Mesothelial cell of epicardium (in vitro differentiated cells): ENCODE measurements at regions not wholly inside any gene's neighbourhood (a gene's known extent, or its start where the extent isn't known, plus 50 kb on each side); places are given as distances from the start of the nearest gene placed in this dataset.

ENCODE experiments used
- DNase-seq, 2 experiments: peaks; one replicate each; pipeline ENCODE4 v3.0.0; 2021; ENCODE audit warnings: low spot score in 2 of 2; ENCODE audit not compliant: unreplicated experiment in 2 of 2
- H3K27ac Mint-ChIP-seq: 2 replicates; pipeline ENCODE4 v1.8.0; 2021; ENCODE audit warnings: mixed read lengths
- H3K27me3 Mint-ChIP-seq: 2 replicates; pipeline ENCODE4 v1.8.0; 2021; ENCODE audit warnings: low read depth, mixed read lengths
- H3K36me3 Mint-ChIP-seq: 2 replicates; pipeline ENCODE4 v1.8.0; 2021; ENCODE audit warnings: mixed read lengths
- H3K4me1 Mint-ChIP-seq: 2 replicates; pipeline ENCODE4 v1.8.0; 2021; ENCODE audit warnings: mixed read lengths
- H3K4me3 Mint-ChIP-seq: 2 replicates; pipeline ENCODE4 v1.8.0; 2021; ENCODE audit warnings: mild to moderate bottlenecking, moderate library complexity, mixed read lengths
- H3K9me3 Mint-ChIP-seq: 2 replicates; pipeline ENCODE4 v1.8.0; 2021; ENCODE audit warnings: mixed read lengths
- CTCF ChIP-seq: fragments of 200-600 bp; sonication (generic); IDR thresholded peaks from one replicate; pipeline ENCODE4 v1.5.0; 2021; ENCODE audit warnings: antibody characterized with exemption; ENCODE audit not compliant: unreplicated experiment

- Mint-ChIP-seq H3K9me3 (no peaks in the 10 kb centered on the region), H3K36me3 (no peaks in the 10 kb centered on the region), H3K27me3 (peaks cover 28% of the 10 kb centered on the region), H3K4me1 (peaks cover 17% of the 10 kb centered on the region), H3K27ac (no peak overlapping the region), H3K4me3 (no peak overlapping the region)
- no peak for DNase-seq
- no peak for TF ChIP-seq CTCF
Observed at GRCh38 chr2:18820966-18821365, 231.6 kb upstream of the NT5C1B start.

- Mint-ChIP-seq H3K36me3 (no peaks in the 10 kb centered on the region), H3K9me3 (no peaks in the 10 kb centered on the region), H3K27me3 (peaks cover 18% of the 10 kb centered on the region), H3K27ac (no peak overlapping the region), H3K4me1 (peaks cover 17% of the 10 kb centered on the region), H3K4me3 (no peak overlapping the region)
- DNase-seq: no peak
- no peak for TF ChIP-seq CTCF
Observed at GRCh38 chr2:18819566-18819965, 230.2 kb upstream of the NT5C1B start.

GRCh38 chr2:18814387-18814786 is 225.0 kb upstream of the NT5C1B start:
- H3K9me3 Mint-ChIP-seq: no peaks in the 10 kb centered on the region
- no peak for TF ChIP-seq CTCF
- DNase-seq: no peak
- no peaks in the 10 kb centered on the region for H3K36me3 Mint-ChIP-seq
- H3K4me3 Mint-ChIP-seq: no peak overlapping the region
- peaks cover 8% of the 10 kb centered on the region for H3K4me1 Mint-ChIP-seq
- no peak overlapping the region for H3K27ac Mint-ChIP-seq
- H3K27me3 Mint-ChIP-seq: peaks cover 18% of the 10 kb centered on the region

GRCh38 chr2:18804536-18804935 is 215.2 kb upstream of the NT5C1B start:
- Mint-ChIP-seq H3K4me3 (no peak overlapping the region), H3K9me3 (peaks cover 6% of the 10 kb centered on the region), H3K4me1 (peaks cover 9% of the 10 kb centered on the region), H3K27ac (no peak overlapping the region), H3K36me3 (no peaks in the 10 kb centered on the region), H3K27me3 (peaks cover 17% of the 10 kb centered on the region)
- TF ChIP-seq CTCF: no peak
- no peak for DNase-seq

- Mint-ChIP-seq H3K36me3 (no peaks in the 10 kb centered on the region), H3K9me3 (peaks cover 6% of the 10 kb centered on the region), H3K27me3 (peaks cover 8% of the 10 kb centered on the region)
Observed at GRCh38 chr2:18803141-18803939, 214.0 kb upstream of the NT5C1B start.

More at GRCh38 chr2:18803141-18803939, 214.0 kb upstream of the NT5C1B start:
- no peak overlapping the region for H3K27ac Mint-ChIP-seq
- no peak for DNase-seq
- TF ChIP-seq CTCF: no peak
- H3K4me1 Mint-ChIP-seq: peaks cover 9% of the 10 kb centered on the region
- no peak overlapping the region for H3K4me3 Mint-ChIP-seq
